Bronchial epithelial cell (primary cell): ENCODE measurements at regions not wholly inside any gene's neighbourhood (a gene's known extent, or its start where the extent isn't known, plus 50 kb on each side); places are given as distances from the start of the nearest gene placed in this dataset.

Source experiments
- DNase-seq: peaks from one replicate; pipeline ENCODE4 v3.0.0-alpha.2; 2010; ENCODE audit warnings: low read depth
- FAIRE-seq: peaks from 2 replicates; lab custom pipeline; 2011; peaks lifted over from hg19 to GRCh38; lab: Jason Lieb, UNC
- H3K27me3 ChIP-seq: 2 replicates; pipeline ENCODE4 v1.5.1; 2011; ENCODE audit warnings: low read length; ENCODE audit not compliant: control insufficient read depth, insufficient read depth
- H3K36me3 ChIP-seq: 2 replicates; pipeline ENCODE4 v1.5.1; 2011; ENCODE audit warnings: low read length; ENCODE audit not compliant: control insufficient read depth, insufficient read depth
- H3K4me3 ChIP-seq: 2 replicates; pipeline ENCODE4 v1.5.1; 2011; ENCODE audit warnings: mild to moderate bottlenecking, low read depth, low read length, control low read depth
- CTCF ChIP-seq: IDR thresholded peaks from 2 replicates; pipeline ENCODE4 v1.5.1; 2011; ENCODE audit warnings: mild to moderate bottlenecking, moderate library complexity, low read length, control low read depth, inconsistent platforms; ENCODE audit not compliant: insufficient read depth, severe bottlenecking

- FAIRE-seq (no peak), DNase-seq (no peak)
- Histone ChIP-seq H3K4me3 (no peak overlapping the region), H3K36me3 (no peaks in the 10 kb centered on the region), H3K27me3 (no peaks in the 10 kb centered on the region)
- TF ChIP-seq CTCF = no peak
Observed at GRCh38 chrX:25597551-25597950, 540.6 kb upstream of the MAGEB18 start.

GRCh38 chrX:25599061-25599460, 539.1 kb upstream of the MAGEB18 start:
- DNase-seq = no peak

GRCh38 chrX:25600776-25601175, 537.4 kb upstream of the MAGEB18 start:
- TF ChIP-seq CTCF = no peak
- Histone ChIP-seq H3K36me3 (no peaks in the 10 kb centered on the region), H3K27me3 (no peaks in the 10 kb centered on the region), H3K4me3 (no peak overlapping the region)
- no peak for FAIRE-seq
- no peak for DNase-seq

More at GRCh38 chrX:25599061-25599460, 539.1 kb upstream of the MAGEB18 start:
- no peak for TF ChIP-seq CTCF
- no peaks in the 10 kb centered on the region for H3K36me3 ChIP-seq
- no peak for FAIRE-seq
- no peak overlapping the region for H3K4me3 ChIP-seq
- H3K27me3 ChIP-seq = no peaks in the 10 kb centered on the region

- Histone ChIP-seq H3K4me3 (no peak overlapping the region), H3K36me3 (no peaks in the 10 kb centered on the region), H3K27me3 (no peaks in the 10 kb centered on the region)
- FAIRE-seq (no peak), DNase-seq (no peak)
- no peak for TF ChIP-seq CTCF
Observed at GRCh38 chrX:25601323-25601722, 536.8 kb upstream of the MAGEB18 start.

- DNase-seq (no peak), FAIRE-seq (no peak)
- Histone ChIP-seq H3K36me3 (no peaks in the 10 kb centered on the region), H3K4me3 (no peak overlapping the region), H3K27me3 (no peaks in the 10 kb centered on the region)
- no peak for TF ChIP-seq CTCF
Observed at GRCh38 chrX:25618248-25618647, 519.9 kb upstream of the MAGEB18 start.

GRCh38 chrX:25640276-25640675, 497.9 kb upstream of the MAGEB18 start:
- H3K4me3 ChIP-seq = no peak overlapping the region
- no peak for FAIRE-seq
- TF ChIP-seq CTCF = no peak
- no peaks in the 10 kb centered on the region for H3K36me3 ChIP-seq
- DNase-seq = no peak
- H3K27me3 ChIP-seq = no peaks in the 10 kb centered on the region
